GM13976 (cell line): ENCODE measurements at regions not wholly inside any gene's neighbourhood (a gene's known extent, or its start where the extent isn't known, plus 50 kb on each side); places are given as distances from the start of the nearest gene placed in this dataset.

Experiments
- DNase-seq: peaks from one replicate; pipeline ENCODE4 v3.0.0; 2012; ENCODE audit warnings: low spot score
- CTCF ChIP-seq: IDR thresholded peaks from 2 replicates; pipeline ENCODE4 v1.5.1; 2012; ENCODE audit warnings: borderline replicate concordance, mild to moderate bottlenecking; ENCODE audit not compliant: insufficient read depth; ENCODE audit errors: extremely low read depth, missing control alignments, control extremely low read depth
- in situ Hi-C: fragments of 300-500 bp; cut with MboI; formaldehyde crosslinking; loops from one replicate; pipeline ENCODE4 v1.12.0; 2022; ENCODE audit warnings: low sequenced_read_pairs, mixed read lengths, inconsistent platforms; ENCODE audit not compliant: unreplicated experiment

GRCh38 chr17:33942414-33942813, 312.7 kb upstream of the CCL2 start:
- no peak for TF ChIP-seq CTCF
- no peak for DNase-seq
- in situ Hi-C loops: no loop called here

- DNase-seq: no peak
- no peak for TF ChIP-seq CTCF
- in situ Hi-C loops: no loop called here
These were observed 310.7 kb upstream of the CCL2 start for GRCh38 chr17:33944412-33944811.

- in situ Hi-C loops: no loop called here
- no peak for TF ChIP-seq CTCF
- DNase-seq: no peak
These were observed 310.3 kb upstream of the CCL2 start for GRCh38 chr17:33944826-33945225.

GRCh38 chr17:33945646-33946546, 309.2 kb upstream of the CCL2 start:
- in situ Hi-C loops: no loop called here
- no peak for TF ChIP-seq CTCF
- DNase-seq: no peak

GRCh38 chr17:33947762-33948161, 307.3 kb upstream of the CCL2 start:
- TF ChIP-seq CTCF: no peak

GRCh38 chr17:33948309-33948708, 306.8 kb upstream of the CCL2 start:
- DNase-seq: no peak
- in situ Hi-C loops: no loop called here
- TF ChIP-seq CTCF: no peak

More at GRCh38 chr17:33947762-33948161, 307.3 kb upstream of the CCL2 start:
- in situ Hi-C loops: no loop called here
- DNase-seq: no peak
